NCI-H1417 (cell line): ENCODE measurements at regions not wholly inside any gene's neighbourhood (a gene's known extent, or its start where the extent isn't known, plus 50 kb on each side); places are given as distances from the start of the nearest gene placed in this dataset.
A peak's percentile ranks its signal among the peaks of the same experiment; 100 is the strongest.

ENCODE experiments used
- DNase-seq, 3 experiments: peaks; one replicate each; lab custom pipeline; 2025; lab: John Stamatoyannopoulos, UW

DNA sequence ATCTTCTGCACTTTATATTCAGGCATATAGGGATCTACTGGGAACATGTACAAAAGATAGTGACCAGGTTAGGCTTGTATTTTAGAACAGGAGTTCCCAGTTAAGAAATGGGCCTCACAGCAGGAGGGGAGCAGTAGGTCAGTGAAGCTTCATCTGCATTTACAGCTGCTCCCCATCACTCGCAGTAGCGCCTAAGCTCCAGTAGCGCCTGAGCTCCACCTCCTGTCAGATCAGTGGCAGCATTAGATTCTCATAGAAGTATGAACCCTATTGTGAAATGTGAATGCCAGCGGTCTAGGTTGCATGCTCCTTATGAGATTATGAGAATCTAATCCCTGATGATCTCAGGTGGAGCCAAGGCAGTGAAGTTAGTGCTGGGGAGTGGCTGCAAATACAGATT, 224.4 kb upstream of the CYRIA start:
- no peak for DNase-seq

DNA sequence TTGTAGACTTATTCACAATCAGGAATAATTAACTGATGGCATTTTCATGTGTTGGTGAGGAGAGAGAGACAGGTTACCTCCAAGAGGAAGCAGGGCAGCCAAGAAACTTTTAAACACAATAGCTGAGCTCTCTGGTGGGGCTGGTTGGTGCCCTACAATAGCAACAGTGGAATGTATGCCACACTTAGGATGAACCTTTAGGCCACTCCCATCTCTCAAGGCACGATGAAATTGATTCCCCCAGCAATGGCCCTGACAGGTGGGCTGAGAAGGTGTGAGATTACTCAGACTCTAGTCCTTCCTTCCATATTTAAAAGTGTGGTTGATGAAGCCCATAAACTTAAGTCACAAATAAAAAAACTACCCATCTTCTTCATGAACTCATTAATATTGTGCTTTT, 219.4 kb upstream of the CYRIA start:
- no peak for DNase-seq

DNA sequence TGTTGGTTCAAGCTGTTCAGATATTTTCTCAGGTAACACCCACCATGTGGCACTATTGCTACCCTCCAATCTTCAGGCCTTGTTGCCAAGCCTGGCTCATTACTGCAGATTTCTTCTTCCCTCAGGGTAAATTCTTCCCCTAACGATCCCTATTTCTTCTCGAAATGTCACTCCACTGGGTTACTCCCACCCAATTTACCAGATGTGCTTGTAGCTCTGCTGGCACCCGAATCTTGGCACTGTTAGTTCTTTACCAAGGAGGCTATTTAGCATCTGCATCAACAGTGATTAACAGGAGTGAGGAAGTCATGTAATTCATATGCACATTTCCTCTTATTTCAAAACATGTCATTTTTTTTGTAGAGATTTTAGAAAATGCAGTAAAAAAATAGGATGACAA, 217.1 kb upstream of the CYRIA start:
- DNase-seq = no peak

- no peak for DNase-seq
Measured at GRCh38 chr2:16881122-16881521, 215.5 kb upstream of the CYRIA start.

DNA sequence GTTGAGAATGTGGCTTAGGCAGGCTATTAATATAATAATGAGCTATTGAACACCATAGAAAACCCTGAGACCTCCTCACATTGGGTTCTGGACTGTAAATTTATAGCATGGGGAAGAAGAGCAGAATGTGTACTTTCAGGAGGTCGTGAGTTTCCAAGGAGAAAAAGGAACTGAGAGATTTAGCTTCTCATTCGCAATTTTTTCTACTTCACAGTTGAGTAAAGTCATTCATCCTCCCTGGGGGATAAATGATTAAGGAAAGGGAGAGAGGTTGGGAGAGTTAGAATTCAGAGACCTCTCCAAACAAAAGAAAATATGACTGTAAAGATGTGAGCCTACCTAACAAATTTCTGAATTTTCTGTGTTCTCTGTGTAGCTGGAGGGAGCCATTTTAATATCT, 205.8 kb upstream of the CYRIA start:
- DNase-seq = no peak

- DNase-seq = peak in 1 of 3 experiments; percentile 18
Measured at GRCh38 chr2:16870491-16871076, 204.9 kb upstream of the CYRIA start.

- no peak for DNase-seq
Measured at GRCh38 chr2:16869711-16870110, 204.1 kb upstream of the CYRIA start.

GRCh38 chr2:16862471-16862870, 196.8 kb upstream of the CYRIA start:
- DNase-seq = no peak

GRCh38 chr2:16861530-16861929, 195.9 kb upstream of the CYRIA start:
- DNase-seq = no peak

DNA sequence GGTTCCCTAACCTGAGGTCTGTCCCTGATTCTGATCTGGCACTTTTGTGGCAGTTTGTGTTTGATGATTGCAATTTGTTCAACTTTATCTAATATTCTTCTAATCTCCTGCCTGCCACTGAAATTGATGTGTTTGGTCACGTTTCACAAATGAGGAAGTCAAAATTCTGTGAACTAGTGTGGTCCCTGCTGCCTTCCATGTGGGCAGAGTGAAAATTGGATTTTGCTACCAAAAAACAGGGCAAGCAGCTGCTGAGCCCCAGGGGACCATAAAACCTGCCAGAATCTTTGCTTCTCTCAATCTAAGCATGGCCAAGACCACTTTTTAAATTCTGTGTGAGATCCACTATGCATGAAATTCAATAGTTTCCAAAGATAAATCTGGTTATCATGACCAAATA, 195.5 kb upstream of the CYRIA start:
- DNase-seq = no peak

- DNase-seq = no peak
Measured at GRCh38 chr2:16860627-16861026, 195.0 kb upstream of the CYRIA start.

DNA sequence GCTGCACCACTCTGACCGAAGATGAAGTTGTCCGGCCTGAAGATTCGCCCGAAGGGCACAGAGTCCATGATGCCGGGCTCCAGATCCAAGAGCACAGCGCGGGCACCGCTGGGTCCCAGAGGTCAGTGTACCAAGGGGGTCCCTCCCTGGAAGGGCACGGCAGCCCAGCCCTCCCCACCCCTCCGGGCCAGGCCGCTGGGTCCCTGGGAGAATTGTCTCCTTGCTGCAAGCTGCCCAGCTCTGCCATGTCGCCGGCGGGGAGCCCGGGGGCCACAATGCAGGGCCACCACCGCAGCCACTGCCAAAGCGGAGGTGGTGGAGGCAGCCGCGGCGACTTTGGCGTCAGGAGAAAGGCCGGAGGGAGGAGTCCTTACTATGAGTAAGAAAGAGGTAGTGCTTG, 189.5 kb upstream of the CYRIA start:
- no peak for DNase-seq

DNA sequence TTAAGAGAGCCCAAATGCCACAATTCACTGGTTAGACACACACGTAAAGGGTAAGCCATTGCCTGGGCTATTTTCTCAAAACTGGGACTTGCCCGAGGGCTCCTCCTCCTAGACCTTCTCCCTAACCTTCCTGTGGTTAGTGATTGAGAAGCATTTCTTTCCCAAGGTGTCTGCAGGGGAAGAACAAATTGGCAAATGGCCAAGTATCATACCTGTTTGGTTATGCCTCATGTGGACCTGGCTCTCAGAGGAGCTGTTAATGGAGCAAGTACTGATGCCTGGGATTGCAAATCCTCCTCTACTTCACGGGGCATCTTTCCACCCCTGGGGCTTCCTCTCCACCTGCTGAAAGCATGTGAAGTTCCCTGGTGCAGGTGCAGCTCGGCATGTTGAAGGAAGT, 187.5 kb upstream of the CYRIA start:
- no peak for DNase-seq

DNA sequence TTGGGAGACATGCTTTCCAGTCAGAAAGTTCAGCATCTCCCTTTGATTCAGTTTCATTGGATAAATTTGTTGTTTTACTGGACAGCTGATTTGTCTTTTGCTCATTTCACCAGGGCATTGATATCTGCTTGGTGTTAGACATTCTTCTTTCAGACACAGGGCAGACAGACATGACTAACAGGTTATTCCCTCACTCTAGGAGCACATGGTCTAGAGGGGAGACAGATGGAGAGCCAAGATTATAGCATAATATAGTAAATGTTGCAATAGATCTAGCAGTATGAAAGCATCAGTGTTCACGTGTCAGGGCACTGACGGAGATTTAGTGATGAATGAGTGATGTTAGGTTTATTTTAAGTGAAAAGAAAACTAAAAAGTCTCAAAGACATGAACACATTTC, 187.0 kb upstream of the CYRIA start:
- DNase-seq = no peak

GRCh38 chr2:16851126-16851525, 185.5 kb upstream of the CYRIA start:
- DNase-seq = no peak

- DNase-seq = no peak
Measured at GRCh38 chr2:16840496-16841172, 175.0 kb upstream of the CYRIA start.

GRCh38 chr2:16832910-16833309, 167.3 kb upstream of the CYRIA start:
- DNase-seq = no peak

GRCh38 chr2:16828828-16829160, 163.2 kb upstream of the CYRIA start:
- no peak for DNase-seq

GRCh38 chr2:16828044-16828827, 162.6 kb upstream of the CYRIA start:
- DNase-seq = no peak

DNA sequence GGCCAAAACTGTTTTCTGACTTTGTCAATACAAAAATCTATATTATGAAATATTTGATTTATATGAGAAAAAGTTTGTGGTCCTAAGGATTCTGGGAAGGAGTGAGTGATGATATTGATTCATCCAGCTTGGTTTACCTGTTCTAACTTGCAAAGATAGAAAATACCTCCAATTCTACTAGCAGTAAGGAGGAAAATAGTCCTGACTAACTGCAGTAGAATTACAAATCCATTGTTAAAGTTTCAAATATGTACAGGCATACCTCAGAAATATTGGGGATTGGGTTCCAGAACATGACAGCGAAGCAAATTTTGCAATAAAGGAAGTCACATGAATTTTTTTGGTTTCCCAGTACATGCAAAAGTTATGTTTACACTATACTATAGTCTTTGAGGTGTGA, 158.8 kb upstream of the CYRIA start:
- no peak for DNase-seq

GRCh38 chr2:16821692-16822091, 156.1 kb upstream of the CYRIA start:
- peak in 2 of 3 experiments; percentile 16 to 37 for DNase-seq

DNA sequence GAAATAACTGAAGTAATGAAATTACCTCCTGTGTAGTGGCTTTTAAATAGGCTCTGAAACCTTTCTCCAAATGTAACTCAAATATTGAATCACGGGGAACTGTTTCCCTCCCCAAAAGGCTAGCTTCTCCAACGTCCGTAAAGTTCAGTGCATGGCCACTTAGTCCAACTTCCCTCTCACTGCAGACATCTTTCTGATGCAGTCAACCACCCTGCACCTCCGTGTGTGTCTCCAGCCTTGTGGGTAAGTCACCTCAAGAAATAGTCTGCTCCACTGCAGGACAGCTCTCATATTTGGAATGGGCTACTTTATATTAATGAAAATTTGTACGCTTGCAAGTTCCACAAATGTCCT, 152.5 kb upstream of the CYRIA start:
- DNase-seq = no peak

GRCh38 chr2:16817305-16818202, 151.9 kb upstream of the CYRIA start:
- DNase-seq = no peak
